ES-I3 (cell line): ENCODE measurements at regions not wholly inside any gene's neighbourhood (a gene's known extent, or its start where the extent isn't known, plus 50 kb on each side); places are given as distances from the start of the nearest gene placed in this dataset.

Source experiments
- H3K36me3 ChIP-seq: 2 replicates; pipeline ENCODE4 v1.6.1; 2013; ENCODE audit warnings: mild to moderate bottlenecking, low read length, control low read depth, moderate library complexity; ENCODE audit not compliant: insufficient read depth
- H3K4me1 ChIP-seq: 2 replicates; pipeline ENCODE4 v1.6.1; 2013; ENCODE audit warnings: mild to moderate bottlenecking, control low read depth, low read length; ENCODE audit not compliant: insufficient read depth
- H3K9ac ChIP-seq: 2 replicates; pipeline ENCODE4 v1.6.1; 2013; ENCODE audit warnings: low read depth, mild to moderate bottlenecking, low read length, moderate library complexity
- H3K9me3 ChIP-seq: 2 replicates; pipeline ENCODE4 v1.6.1; 2013; ENCODE audit warnings: mild to moderate bottlenecking, low read length, moderate library complexity; ENCODE audit not compliant: control insufficient read depth, insufficient read depth

DNA sequence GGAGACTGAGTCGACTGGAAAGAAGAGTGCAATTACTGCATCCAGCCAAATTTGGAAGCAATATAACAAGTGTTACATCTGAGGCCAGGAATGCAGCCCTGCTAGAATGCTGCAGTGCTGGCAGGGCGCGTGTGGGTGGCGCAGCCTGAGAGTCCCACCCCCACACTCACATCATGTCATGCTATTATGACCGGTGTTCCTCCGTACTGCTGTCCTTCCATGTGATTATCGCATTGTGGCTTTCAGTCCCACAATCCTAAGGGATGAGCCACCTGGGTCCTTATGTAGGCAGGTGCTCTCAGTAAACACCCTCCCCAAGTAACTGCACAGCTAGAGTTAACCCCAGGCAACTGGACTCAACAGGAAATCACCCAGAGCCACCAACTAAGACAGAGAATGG, 122.6 kb upstream of the CPEB2 start:
- no peaks in the 10 kb centered on the region for H3K36me3 ChIP-seq
- H3K9me3 ChIP-seq, result no peaks in the 10 kb centered on the region
- no peaks in the 10 kb centered on the region for H3K4me1 ChIP-seq
- no peak overlapping the region for H3K9ac ChIP-seq

DNA sequence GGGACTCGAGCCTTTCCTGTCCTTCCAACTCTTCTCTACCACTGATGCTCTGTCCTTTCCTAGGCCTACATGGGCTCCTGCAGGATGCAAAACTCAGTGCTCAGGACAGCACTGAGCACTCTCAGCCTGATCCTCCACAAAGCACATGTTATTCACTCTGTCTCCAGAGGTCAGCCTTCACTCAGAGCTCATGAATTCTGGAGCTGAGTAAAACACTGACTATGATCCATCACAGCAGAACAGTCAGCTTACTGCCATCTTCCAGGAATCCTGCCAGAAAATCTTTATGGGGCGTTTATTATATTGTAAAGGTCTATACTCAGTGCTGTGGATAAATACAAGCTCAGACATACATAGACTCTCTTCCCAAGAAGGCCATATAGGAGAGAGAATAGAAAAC, 121.5 kb upstream of the CPEB2 start:
- no peaks in the 10 kb centered on the region for H3K9me3 ChIP-seq
- H3K36me3 ChIP-seq, result no peaks in the 10 kb centered on the region
- no peak overlapping the region for H3K9ac ChIP-seq
- no peaks in the 10 kb centered on the region for H3K4me1 ChIP-seq

DNA sequence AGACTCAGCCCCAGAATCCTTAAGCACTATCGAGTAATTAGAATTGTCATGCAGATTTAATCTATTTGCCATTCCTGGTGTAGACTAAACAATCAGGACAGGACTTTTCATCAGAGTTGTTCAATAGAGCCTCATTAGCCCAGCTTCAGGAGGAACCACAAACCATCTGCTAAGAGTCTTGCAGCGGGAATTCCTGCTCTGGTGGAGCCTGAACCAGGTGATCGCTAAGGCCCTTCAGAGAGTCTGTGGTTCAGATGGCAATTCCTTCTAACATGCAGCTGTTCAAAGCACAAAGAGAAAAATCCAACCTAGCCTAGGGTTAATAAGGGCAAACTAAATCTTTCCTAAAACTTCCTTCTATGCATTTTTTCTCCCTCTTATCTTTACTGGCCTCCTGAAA, 119.1 kb upstream of the CPEB2 start:
- Histone ChIP-seq H3K9me3 (no peaks in the 10 kb centered on the region), H3K9ac (no peak overlapping the region), H3K4me1 (no peaks in the 10 kb centered on the region), H3K36me3 (no peaks in the 10 kb centered on the region)

DNA sequence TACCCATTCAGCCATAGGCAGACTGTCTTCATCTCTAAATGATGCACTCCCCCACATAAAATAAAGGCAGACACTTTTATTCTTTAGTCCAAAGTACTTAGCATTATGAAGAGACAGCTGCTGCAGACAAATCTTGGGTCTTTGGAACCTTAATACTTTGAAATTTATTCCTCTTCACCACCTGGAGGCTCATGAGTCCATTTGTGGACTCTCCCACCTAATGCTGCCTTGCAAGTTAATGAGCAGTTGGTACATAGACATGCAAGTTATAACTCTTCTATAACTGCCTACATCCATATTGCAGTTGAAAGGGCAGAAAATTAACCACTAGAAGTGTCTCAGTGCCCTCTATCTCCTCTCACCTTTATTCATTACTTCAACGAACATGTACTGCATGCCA, 118.6 kb upstream of the CPEB2 start:
- no peaks in the 10 kb centered on the region for H3K9me3 ChIP-seq
- H3K9ac ChIP-seq, result no peak overlapping the region
- H3K4me1 ChIP-seq, result no peaks in the 10 kb centered on the region
- H3K36me3 ChIP-seq, result no peaks in the 10 kb centered on the region

DNA sequence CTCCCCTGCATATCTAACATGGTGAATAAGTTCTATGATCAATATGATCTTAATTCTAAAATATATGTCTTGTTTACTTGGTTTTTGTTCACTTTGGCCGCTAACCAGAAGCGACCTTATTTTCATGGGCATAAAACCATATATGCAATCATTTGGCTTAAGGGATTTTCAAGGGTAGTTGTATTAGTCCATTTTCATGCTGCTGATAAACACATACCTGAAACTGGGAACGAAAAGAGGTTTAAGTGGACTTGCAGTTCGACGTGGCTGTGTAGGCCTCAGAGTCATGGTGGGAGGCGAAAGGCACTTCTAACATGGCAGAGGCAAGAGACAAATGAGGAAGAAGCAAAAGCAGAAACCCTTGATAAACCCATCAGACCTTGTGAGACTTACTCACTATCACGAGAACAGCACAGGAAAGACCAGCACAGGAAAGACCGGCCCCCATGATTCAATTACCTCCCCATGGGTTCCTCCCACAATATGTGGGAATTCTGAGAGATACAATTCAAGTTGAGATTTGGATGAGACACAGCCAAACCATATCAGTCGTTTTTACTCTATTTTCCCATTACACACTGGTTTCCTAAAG, 114.3 kb upstream of the CPEB2 start:
- no peaks in the 10 kb centered on the region for H3K36me3 ChIP-seq
- no peak overlapping the region for H3K9ac ChIP-seq
- H3K4me1 ChIP-seq, result no peaks in the 10 kb centered on the region
- H3K9me3 ChIP-seq, result no peaks in the 10 kb centered on the region

DNA sequence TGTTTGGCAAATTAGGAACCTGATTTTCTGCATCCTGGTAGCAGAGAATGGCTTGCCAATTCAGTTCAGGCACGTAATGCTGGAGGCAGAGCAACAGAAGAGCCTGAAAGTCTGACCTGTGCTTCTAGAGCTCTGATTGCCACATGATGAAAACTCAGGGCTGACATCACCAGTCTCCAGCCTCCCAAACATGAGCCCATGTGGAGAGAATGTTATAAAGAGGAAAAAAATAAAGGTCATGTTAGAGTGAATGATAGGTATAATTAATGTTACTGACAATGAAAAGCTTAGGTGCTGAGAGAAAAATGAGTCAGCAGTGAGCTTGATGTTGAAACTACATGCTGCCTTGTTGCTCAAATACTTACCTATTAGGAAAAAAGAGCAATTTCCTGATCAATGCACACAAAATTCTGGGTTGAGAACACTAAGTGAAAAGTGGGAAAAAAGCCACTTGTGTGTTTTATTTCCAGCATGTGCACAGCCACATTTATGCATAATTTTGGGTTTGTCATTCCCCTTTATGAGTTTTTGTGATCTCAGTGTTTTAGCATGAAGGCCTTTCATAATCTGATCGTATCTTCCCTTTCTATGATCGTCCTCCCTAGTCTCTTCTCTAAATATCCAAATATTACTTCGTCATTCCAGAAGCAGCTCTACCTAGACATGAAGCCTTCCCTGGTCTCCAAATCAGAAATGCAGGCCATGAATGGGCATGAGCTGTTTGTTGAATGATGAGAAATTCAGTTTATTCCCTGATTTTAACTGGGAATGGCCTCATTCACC, 113.3 kb upstream of the CPEB2 start:
- H3K4me1 ChIP-seq, result no peaks in the 10 kb centered on the region
- H3K9ac ChIP-seq, result no peak overlapping the region
- no peaks in the 10 kb centered on the region for H3K36me3 ChIP-seq
- no peaks in the 10 kb centered on the region for H3K9me3 ChIP-seq

DNA sequence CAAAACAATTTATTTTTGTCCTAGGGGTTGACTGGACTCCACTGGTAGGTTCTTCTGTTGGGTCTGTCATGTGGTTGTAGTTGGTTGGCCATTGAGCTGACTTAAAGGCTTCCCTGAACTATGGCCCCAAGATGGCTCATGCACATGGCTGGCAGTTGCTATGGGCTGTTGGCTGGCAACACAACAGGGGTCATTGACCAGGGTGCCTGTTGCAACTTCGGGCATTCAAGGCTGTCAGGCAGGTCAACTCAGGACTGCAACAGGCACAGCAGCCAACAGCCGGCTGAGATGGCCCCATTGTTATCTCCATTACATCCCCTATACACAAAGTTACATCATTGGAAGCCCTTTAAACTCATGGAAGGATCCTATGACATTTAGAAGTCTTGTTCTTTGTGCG, 109.7 kb upstream of the CPEB2 start:
- Histone ChIP-seq H3K4me1 (no peaks in the 10 kb centered on the region), H3K36me3 (no peaks in the 10 kb centered on the region), H3K9me3 (no peaks in the 10 kb centered on the region), H3K9ac (no peak overlapping the region)

DNA sequence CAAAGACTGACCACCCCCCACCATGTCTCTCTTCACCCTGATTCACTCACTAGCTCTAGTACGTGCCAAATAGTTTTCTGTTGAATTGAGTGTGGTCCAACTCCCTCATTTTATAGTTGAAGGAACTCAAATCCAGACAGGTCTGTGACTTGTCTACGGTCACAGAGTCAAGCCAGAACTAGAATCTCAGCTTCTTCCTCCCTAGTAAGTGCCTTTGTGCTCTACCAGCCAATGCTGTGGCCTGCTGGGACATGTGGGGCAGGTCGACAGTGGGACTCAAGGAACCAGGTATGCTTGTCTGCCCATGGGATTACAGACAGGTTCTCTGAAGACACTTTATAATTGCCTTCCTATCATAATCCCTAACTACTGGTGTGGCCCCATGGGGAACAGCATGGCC, 108.6 kb upstream of the CPEB2 start:
- no peaks in the 10 kb centered on the region for H3K4me1 ChIP-seq
- no peaks in the 10 kb centered on the region for H3K36me3 ChIP-seq
- no peak overlapping the region for H3K9ac ChIP-seq
- H3K9me3 ChIP-seq, result no peaks in the 10 kb centered on the region

DNA sequence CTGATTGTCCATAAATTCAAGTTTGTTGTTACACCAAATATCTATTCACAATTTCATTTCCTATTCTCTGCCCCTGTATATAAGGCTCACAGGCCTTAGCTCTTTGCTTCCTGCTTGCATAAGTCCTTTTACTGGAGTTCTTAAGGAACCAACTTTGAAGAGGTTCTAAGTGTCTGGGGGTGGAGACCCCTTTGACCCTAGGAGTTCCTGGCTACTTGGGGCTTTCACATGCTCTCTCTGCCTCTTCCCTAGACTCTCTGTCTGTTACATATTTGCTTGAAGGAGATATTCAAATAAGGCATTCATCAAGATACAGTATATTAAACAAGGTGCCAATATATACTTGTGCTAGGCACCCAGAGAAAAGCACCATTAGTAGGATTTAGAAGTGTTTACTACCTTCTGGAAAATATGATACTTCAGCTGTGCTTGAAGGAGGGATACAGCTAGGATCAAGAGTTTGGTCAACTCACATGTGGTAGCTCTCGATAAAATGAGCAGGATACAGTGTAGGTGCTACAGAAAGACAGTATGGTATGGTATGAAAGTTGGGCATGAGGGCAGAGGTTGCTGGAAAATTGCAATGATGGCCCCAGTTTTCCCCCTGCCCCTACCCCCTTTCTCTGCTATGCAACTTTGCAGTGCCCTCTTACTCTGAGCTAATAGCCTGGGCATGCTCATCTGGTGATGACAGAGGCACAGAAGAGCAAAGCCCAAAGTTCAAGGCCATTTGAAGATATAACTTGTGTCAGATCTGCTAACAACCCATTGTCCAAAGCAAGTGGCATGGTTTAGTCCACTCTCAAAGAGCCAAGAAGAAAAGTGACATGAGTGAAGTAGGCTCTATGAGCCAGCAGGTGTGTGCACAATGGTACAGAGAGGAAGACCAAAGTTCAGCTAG, 107.6 kb upstream of the CPEB2 start:
- Histone ChIP-seq H3K9me3 (no peaks in the 10 kb centered on the region), H3K4me1 (no peaks in the 10 kb centered on the region), H3K36me3 (no peaks in the 10 kb centered on the region), H3K9ac (no peak overlapping the region)

DNA sequence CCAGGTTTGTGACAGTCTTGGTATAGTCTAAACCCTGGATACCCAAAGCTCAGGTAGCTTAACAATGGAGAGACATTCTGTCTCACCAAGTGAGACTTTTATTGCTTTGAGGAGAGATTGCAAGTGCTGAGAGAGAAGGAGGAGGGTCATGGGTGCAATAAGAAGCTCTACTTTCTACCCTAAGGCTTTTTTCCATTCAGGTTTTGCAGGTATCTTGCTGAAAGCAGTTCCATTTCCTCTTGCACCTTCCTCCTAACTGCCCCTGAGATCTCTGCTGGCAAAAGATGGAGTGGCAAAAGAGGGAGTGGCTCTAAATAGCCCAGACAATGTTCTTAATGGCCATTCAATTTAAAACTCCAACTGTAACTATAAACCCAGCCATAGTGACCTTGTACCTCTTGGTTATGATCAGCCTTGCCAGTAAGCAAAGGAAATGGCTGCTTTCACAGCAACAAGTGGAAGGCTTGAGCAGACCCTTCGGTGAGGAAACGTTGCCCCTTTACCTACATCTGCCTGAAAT, 105.6 kb upstream of the CPEB2 start:
- Histone ChIP-seq H3K36me3 (no peaks in the 10 kb centered on the region), H3K9me3 (no peaks in the 10 kb centered on the region), H3K4me1 (no peaks in the 10 kb centered on the region), H3K9ac (no peak overlapping the region)

DNA sequence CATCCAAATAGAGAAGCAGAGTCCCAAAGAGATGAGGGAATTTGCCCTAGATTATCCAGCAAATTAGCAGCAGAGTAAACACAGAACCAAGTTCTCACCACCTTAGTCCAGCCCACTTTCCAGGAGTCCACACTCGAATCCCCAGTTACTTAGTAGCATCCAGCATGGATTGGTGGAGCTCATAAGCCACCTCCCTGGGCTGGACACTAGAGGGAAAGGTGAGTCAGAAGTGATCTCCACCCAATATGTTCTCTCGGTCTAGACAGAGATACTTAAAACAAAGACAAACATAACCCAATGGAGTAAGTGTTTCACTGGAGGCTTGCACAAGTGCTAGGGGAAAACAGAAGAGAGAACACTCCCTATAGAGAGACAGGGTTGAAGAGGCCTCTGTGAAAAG, 105.1 kb upstream of the CPEB2 start:
- Histone ChIP-seq H3K4me1 (no peaks in the 10 kb centered on the region), H3K9ac (no peak overlapping the region), H3K9me3 (no peaks in the 10 kb centered on the region), H3K36me3 (no peaks in the 10 kb centered on the region)

DNA sequence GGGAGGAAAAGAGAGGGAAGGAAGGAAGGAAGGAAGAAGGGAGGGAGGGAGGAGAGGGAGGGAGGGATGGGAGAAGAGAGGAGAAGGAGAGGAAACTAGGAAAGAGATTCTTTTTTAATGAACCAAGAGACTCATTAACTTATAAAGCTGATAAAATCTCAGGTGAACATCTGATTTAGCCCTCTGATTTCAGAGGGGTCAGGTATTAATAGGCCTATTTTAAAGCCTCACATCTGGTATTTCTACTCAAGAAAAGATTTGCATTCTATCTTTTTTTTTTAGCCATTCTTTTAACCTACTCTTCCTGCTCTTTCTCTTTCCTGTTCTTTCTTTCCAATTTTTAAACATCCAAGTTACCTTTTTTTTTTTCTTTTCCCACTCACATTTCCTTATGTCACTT, 103.3 kb upstream of the CPEB2 start:
- H3K9me3 ChIP-seq, result no peaks in the 10 kb centered on the region
- H3K9ac ChIP-seq, result no peak overlapping the region
- no peaks in the 10 kb centered on the region; the same call in 1 of the 2 replicates for H3K4me1 ChIP-seq
- no peaks in the 10 kb centered on the region for H3K36me3 ChIP-seq

DNA sequence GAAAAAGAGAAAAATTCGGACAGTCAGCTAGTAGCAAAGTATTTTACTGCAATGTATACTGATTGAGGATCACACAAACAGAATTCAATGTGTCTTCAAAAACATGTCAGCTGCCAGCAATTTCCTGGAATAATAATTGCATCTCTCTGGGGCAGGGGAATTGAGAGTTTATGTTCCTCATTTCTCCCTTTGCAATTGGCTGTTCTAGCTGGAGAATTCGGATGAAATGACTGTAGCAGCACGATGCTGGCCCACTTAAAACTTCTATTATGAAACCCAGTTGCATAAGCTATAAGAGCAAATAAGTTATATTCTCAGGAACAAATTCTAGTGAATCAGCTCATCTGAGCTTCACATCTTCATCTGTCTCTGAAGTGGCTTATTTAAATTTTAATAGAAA, 99.9 kb upstream of the CPEB2 start:
- Histone ChIP-seq H3K9me3 (no peaks in the 10 kb centered on the region), H3K9ac (no peak overlapping the region), H3K4me1 (no peaks in the 10 kb centered on the region; the same call in 1 of the 2 replicates), H3K36me3 (no peaks in the 10 kb centered on the region)

DNA sequence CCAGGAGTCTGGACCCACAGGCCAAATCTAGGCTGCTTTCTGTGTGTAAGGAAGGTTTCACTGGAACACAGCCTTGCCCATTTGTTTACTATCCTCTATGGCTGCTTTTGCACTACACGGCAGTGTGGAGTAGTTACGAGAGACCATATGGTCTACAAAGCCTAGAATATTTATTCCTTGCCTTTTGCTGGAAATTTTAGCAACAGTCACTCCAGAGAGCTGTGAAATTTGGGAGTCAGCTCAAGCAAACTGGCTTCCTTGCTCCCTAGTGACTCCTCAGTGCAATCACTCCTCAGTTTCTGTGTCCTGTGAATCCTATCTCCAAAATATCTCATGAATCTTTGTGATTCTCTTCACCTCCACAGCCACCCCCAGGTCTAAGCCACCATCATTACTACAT, 99.0 kb upstream of the CPEB2 start:
- no peak overlapping the region for H3K9ac ChIP-seq
- no peaks in the 10 kb centered on the region; the same call in 1 of the 2 replicates for H3K4me1 ChIP-seq
- H3K36me3 ChIP-seq, result no peaks in the 10 kb centered on the region
- H3K9me3 ChIP-seq, result no peaks in the 10 kb centered on the region
